Lower leg skin (tissue), 4 donors: ENCODE measurements at regions not wholly inside any gene's neighbourhood (a gene's known extent, or its start where the extent isn't known, plus 50 kb on each side); places are given as distances from the start of the nearest gene placed in this dataset.

Experiments
- DNase-seq, 2 donors: peaks; one replicate each; pipeline ENCODE4 v3.0.0-alpha.2; 2019; ENCODE audit warnings: low spot score in 2 of 2
- H3K4me3 ChIP-seq: fragments of 200-600 bp; sonication (generic); 2 replicates; pipeline ENCODE4 v1.5.1; 2017; ENCODE audit warnings: mild to moderate bottlenecking, low read depth; ENCODE audit not compliant: poor library complexity, severe bottlenecking
- CTCF ChIP-seq, 3 donors: fragments of 450-650 bp; IDR thresholded peaks; one replicate each; pipeline ENCODE4 v1.5.1; 2016; ENCODE audit warnings: antibody characterized with exemption in 3 of 3, mild to moderate bottlenecking in 3 of 3, moderate library complexity in 2 of 3
- POLR2A ChIP-seq, 2 donors: fragments of 450-650 bp; IDR thresholded peaks; one replicate each; pipeline ENCODE4 v1.6.1; 2016 to 2017; ENCODE audit warnings: antibody characterized with exemption in 2 of 2, mild to moderate bottlenecking in 1 of 2, moderate library complexity in 1 of 2
- WGBS, 2 donors: methylation state at CpG; one replicate each; pipeline ENCODE4 v1.1.5; 2018; 5-methylcytosine and 5-hydroxymethylcytosine counted together
- intact Hi-C: fragments of 100-400 bp; cut with DNase I; formaldehyde crosslinking; loops from one replicate; pipeline ENCODE4 v1.15.0; 2023; ENCODE audit warnings: low total_unique reads

GRCh38 chr12:105949391-105949790 is 189.4 kb downstream of the NUAK1 start:
- DNase-seq: no peak
- intact Hi-C loops: no loop called here
- no peak overlapping the region for H3K4me3 ChIP-seq
- TF ChIP-seq POLR2A (IDR thresholded peaks at IDR 0.05): no peak
- TF ChIP-seq CTCF (IDR thresholded peaks at IDR 0.05): no peak

GRCh38 chr12:105951732-105952131 is 187.0 kb downstream of the NUAK1 start:
- TF ChIP-seq CTCF (IDR thresholded peaks at IDR 0.05): no peak
- no peak for TF ChIP-seq POLR2A (IDR thresholded peaks at IDR 0.05)
- no peak overlapping the region for H3K4me3 ChIP-seq
- intact Hi-C loops: no loop called here
- DNase-seq: no peak
- 67 to 71% methylated on average over 2 of the region's 2 CpGs for WGBS, 2 donors

GRCh38 chr12:105954951-105955931 is 183.5 kb downstream of the NUAK1 start:
- intact Hi-C loops: no loop called here
- 82 to 86% methylated on average over 7 of the region's 7 CpGs for WGBS, 2 donors
- no peak for DNase-seq
- no peak overlapping the region for H3K4me3 ChIP-seq
- no peak for TF ChIP-seq POLR2A (IDR thresholded peaks at IDR 0.05)
- TF ChIP-seq CTCF (IDR thresholded peaks at IDR 0.05): no peak

- WGBS, 2 donors: 68 to 78% methylated on average over 2 of the region's 2 CpGs
- TF ChIP-seq CTCF (IDR thresholded peaks at IDR 0.05) (no peak), POLR2A (IDR thresholded peaks at IDR 0.05) (no peak)
- no peak overlapping the region for H3K4me3 ChIP-seq
- intact Hi-C loops: no loop called here
- no peak for DNase-seq
These were observed 182.8 kb downstream of the NUAK1 start for GRCh38 chr12:105955976-105956375.

GRCh38 chr12:105956662-105957457 is 181.9 kb downstream of the NUAK1 start:
- intact Hi-C loops: no loop called here
- DNase-seq: no peak
- WGBS, 2 donors: 71 to 75% methylated on average over 2 of the region's 2 CpGs
- no peak for TF ChIP-seq CTCF (IDR thresholded peaks at IDR 0.05)
- TF ChIP-seq POLR2A (IDR thresholded peaks at IDR 0.05): no peak
- no peak overlapping the region for H3K4me3 ChIP-seq
